HG03280 (cell line): ENCODE measurements at regions not wholly inside any gene's neighbourhood (a gene's known extent, or its start where the extent isn't known, plus 50 kb on each side); places are given as distances from the start of the nearest gene placed in this dataset.
"Not testable (repeated sequence)": the region's sequence is repeated elsewhere in the genome, so short reads cannot be mapped to it uniquely, and the experiment has no call there.

Experiments used
- ATAC-seq: cut with Tn5 transposase; IDR thresholded peaks from one replicate; pipeline ENCODE4 v1.9.1; 2021; ENCODE audit warnings: mild to moderate bottlenecking, moderate library complexity; ENCODE audit not compliant: unreplicated experiment

DNA sequence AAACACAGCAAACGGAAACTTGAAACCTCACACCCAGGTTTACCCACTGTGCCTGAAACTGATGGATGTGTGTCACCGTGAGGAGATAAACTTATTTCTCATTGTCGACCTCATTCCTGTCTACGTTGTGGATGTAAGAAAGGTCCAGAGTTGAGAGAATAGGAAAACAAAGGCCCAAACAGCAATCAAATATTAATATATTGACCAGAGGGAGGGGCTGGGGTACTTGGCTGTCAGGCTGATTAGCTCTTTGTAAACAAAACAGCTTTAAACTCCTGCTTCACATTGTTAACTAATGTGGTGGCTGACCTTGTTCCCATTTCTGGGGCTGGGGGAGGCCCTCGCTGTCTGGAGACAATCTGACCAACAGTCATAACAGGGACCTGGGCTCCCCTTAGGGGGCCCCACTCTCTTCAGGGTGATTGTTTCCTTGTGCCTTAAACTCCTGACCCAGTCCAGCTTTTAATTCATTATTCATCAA lies 937.6 kb downstream of the MCTP2 start:
- no peak for ATAC-seq

DNA sequence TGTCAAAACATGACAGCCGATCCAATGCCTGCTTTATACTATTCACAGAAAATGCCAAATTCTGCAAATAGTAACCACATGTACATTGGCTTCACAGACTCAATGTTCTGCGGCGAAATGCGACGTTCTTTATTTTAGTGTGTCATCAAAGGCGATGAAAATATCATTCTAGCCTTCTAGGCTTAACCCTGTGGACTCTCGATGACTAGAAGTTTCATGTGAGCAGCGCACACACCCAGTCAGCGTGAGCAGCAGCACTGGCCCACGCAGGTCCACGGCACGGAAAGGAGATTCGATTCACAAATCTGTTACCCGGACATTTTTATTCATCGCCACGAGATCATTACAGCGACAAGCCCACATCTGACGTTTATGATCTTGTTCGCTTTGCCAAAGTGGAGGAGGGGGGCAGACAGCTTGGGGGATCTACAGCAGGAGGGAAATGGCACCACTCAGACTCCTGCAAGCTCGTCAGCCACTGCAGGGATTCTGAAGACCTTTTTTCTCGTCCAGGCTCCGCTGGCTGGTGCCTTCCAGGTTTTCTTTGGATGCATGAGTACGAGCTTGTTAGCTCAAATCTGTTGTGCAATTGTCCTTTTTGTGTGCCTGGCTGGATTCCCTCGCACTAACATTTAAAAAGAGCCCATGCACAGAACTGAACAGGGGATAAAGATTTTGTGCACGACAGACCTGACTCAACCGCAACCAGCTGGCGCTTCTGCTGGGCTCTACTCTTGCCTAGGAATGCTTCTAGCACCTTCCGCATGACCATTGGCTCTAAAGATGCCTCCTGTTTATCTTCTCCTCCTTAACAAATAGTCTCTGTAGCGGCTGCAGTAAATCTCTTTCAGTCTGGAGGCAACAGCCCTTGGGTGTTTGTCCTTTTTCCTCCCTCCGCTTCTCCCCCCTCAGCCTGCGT lies 938.4 kb downstream of the MCTP2 start:
- no peak for ATAC-seq

DNA sequence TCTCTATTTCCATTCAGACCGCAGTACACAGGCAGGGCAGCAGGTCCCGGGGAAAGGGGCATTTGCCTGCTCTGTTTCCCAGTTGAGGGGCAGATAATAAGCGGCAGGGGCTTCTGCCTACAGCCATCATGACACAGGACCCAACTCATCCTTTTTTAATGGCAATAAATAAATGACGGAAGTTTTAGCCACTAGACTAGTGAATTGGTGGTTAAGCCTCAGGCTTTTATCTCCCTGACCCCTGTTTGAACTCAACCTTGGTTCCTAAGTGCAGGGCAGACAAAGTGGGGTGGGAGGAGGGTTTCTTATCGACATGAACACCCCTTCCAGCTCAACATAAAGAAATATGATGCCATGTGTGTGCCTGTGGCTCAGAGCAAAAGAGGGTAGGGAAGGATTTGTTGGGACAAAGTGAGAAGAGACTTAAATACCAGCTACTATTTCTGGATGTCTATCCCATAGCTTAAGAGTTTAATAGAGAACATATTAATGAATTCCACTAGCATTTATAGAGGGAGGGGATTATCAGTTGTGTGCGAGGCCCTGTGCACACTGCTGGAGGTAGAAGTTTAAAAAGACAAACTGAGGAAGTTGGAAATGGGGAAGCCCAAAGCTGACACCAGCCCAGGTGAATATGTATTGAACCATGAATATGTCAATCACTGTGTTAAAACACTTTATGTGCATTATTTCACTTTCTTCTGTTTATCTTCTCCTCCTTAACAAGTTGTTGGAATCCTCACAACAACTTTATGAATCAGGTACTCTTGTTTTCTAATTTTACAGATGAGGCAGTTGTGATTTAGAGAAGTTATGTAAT lies 939.4 kb downstream of the MCTP2 start:
- no peak for ATAC-seq

DNA sequence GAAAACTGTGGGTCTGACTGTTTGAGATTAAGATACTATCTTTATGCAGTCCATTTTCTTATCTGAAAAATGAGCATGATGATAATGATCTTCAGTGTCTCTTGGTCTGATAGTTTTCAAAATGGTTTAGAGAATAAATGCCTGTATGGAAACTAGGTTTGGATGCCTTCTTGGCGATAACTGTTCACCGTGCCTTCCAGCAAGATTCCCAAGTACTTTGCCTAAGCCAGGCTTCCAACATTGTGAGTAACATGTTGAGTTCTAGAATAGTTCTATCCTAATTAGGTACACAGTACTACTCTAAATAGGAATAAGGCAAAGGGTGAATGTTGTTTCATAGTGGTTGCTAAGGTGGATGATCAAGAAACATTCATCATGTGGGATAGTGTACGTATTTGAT lies 940.2 kb downstream of the MCTP2 start:
- no peak for ATAC-seq

DNA sequence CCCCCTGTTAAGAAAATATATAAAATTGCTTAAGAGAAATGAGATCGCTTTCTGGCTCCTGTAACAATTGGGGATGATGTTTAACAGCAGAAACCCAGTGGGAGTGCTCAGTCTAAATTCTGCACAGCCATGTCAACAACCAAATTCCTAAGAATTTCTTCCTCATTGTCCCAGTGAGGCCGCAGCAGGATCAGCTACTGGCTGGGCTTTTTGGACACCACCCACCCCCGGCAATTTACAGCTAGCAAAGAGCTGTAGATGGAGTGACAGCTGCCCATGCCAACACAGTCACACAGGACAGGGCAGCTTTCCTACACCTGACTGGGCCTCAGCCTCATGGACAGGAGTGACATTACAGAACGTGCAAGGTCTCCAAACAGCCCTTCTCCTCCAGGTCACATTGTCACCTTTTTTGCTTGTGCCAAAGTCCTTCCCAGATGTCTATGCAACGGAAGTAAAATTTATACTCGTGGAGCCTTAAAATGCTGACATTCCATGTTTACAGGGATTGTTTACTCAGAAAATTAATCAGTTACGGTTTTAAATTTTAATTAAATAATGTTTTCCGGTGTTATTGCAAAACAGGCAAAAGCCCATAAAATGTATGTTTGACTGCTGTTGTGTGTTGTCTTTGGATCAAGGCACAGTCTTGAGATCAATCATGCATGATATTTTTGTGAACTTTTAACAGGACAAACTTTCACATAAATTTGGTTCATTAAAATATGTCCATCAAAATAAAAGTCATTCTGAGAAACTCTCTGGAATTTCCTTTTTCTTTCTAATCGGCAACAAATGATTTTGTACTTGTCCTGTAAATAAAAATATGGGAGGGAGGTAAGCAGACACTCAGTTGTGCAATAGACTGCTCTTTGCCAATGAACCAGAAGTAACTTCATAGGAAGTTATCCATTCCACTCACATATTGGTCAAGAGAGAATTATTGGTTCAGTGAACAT lies 943.2 kb downstream of the MCTP2 start:
- no peak for ATAC-seq

DNA sequence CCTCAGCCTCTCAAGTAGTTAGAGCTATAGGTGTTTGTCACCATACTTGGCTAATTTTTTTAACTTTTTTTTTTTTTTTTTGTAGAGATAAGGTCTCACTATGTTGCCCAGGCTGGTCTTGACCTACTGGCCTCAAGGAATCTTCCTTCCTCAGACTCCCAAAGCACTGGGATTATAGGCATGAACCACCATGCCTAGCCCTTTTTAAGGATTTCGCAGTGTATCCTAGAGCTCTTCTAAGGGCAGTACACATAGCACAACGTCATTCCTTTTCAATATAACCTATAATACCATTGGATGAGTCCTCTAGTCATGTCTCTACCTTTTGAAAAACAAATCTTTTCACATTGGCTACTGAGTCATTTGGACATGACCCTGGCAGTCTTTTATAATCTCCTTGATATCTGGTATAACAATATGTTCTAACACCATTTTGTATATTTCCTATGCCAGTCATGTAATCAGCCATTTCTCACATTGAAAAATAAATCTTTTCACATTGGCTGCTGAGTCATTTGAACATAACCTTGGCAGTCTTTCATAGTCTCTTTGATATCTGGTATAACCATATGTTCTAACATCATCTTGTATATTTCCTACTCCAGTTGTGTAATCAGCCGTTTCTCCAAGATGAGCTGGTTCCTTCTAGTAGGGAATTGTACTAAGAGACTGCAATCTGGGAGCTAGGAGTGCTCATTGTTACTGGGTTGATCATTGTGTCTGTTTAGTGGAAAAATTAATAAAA lies 944.7 kb downstream of the MCTP2 start:
- no peak for ATAC-seq

DNA sequence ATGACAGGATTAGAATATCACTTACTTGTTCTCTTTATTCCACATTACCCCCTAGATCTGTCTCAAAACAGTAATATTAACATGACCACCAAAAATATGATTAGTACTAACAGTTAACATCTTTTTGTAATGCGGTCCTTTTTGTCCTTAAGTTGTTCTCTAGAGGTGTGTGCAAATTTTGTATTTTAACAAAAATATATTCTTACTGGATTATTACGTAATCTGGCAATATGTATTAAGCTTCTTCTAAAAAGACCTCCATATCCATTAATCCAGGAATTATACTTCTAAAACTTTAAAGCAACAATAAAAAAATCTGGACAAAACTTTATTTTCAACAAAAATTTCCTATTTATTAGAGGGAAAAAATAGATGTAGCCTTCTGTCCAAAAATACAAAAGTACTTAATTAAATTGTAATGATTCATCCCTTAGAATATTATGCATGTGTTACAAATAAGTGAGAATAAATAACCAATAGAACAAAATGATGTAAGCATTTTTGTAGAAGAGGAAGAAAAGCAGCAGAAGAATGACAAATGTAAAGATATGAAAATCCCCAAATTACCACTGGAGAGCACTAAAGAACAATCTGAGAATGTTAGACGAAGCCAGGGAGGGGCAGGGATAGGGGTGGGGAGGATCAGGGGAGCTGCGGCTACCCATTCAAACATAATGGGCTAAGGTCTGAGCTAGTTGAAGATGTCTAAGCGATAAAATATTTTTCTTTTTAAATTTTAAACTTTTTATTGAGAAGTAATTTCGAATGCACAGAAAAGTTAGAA lies 945.6 kb downstream of the MCTP2 start:
- no peak for ATAC-seq

DNA sequence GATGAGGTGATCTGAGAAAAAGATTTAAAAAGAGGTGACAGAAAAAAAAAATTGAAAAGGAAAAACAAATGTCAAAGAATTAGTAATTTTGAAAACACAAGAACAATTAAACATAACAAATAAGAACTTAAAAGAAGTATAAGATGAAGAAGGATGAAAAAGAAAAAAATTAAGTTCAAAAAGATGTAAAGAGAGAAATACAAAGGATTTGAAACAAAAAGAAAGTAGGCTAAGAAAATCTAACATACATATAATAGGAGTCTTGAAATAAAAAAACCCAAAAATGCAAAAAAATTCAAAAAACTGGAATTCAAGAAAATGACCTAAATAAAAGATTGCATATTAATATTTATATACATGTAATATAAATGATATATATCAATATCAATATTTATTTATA lies 949.2 kb downstream of the MCTP2 start:
- ATAC-seq = no peak

DNA sequence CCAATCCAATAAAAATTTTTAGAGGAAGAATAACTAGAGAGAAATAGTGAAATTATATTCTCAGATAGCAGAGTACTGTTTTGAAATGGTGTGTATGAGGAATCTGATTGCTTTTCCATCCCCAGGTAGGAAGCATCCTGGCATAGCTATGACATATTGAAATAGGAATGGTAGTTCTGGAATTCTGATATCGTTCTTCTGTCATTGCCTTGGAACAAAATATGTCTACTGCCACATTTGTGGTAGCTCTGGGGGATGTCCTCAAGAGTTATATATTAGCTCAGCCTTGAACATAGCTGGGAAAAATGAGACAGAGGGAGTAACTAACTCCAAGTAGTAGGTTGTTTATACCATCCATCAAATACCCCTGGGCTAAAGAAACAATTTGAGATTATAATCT lies 950.7 kb downstream of the MCTP2 start:
- no peak for ATAC-seq

DNA sequence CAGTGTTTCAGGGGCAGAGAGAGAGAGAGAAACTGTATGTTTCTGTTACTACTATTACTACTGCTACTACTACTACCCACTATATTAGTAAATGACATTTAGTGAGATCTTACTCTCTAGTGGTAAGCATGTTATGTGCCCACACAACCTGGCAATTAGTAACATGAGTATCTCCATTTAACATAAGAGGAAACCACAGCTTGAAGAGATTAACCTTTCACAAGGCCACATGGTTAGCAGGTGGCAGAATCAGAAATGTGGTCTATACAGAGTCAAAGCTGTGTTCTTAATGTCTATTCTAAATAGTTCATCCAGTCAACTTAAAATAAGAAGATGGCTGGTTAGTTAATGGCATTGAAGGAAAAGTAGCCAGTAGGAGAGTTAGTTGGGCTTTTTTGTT lies 961.6 kb downstream of the MCTP2 start:
- no peak for ATAC-seq

DNA sequence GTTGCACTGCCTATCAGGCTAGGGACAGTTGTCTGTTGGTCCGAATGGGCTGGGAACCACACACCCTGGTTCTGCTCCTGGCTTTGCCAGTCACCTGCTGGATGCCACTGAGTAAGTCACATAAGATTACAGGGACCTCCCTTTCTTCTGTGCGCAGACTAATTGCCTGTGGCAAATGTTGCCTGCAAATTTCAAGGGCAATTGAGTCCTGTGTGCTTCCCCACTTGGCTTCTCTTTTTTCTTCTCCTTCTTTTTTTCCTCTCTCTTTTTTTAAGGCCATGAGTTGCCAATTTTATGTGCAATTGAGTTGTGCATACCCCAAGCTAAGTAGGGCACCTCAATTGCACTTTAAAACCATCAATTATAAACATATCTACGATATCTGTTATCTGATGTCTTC lies 963.4 kb downstream of the MCTP2 start:
- ATAC-seq = no peak

DNA sequence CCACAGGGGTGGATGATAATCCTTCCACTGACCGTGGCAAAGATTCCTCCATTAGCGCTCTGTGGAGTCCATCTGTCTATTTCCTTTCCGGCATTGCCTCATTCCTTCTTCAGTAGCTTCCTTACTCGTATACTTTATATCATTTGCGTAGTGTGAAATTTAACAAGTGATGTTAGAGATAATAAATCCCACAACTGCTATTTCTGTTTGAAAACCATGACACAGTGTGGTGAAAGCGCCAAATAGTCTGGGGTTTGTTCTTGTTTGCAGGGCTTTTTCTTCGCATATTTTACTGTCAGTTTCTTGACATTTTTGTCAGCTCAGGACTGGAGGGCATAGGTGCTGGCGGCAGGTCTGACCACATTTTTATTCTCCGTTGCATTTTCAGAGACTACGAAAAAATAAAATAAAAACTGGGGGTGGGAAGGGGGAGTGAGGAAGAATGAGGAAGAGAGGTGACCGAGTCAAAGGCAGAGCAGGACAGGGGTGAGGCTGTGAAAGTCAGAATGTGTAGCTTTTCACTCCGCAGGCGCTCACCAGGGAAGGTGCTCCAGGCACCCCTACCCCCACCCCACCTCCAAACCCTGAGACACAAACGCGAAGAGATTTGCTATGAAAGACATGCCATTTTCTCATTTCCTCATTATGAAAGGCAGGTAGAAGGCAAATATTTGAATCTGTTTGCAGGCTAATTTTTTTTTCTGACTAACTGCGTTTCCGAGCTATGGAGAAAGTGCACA lies 965.0 kb downstream of the MCTP2 start:
- ATAC-seq = no peak

DNA sequence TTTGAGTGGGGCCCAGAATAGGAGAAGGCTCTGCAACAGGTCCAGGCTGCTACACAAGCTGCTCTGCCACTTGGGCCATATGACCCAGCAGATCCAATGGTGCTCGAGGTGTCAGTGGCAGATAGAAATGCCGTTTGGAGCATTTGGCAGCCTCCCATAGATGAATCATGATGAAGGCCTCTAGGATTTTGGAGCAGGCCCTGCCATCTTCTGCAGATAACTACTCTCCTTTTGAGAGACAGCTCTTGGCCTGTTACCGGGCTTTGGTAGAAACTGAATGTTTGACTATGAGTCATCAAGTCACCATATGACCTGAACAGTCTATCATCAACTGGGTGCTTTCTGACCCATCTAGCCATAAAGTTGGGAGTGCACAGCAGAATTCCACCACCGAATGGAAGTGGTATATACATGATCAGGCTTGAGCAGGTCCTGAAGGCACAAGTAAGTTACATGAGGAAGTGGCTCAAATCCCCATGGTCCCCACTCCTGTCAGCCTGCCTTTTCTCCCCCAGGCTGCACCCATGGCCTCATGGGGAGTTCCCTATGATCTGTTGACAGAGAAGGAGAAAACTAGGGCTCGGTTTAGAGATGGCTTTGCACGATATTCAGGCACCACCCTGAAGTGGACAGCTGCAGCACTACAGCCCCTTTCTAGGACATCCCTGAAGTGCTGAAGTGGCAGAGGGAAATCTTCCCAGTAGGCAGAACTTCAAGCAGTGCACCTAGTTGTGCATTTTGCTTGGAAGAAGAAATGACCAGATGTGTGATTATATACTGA lies 971.4 kb downstream of the MCTP2 start:
- ATAC-seq = no peak

DNA sequence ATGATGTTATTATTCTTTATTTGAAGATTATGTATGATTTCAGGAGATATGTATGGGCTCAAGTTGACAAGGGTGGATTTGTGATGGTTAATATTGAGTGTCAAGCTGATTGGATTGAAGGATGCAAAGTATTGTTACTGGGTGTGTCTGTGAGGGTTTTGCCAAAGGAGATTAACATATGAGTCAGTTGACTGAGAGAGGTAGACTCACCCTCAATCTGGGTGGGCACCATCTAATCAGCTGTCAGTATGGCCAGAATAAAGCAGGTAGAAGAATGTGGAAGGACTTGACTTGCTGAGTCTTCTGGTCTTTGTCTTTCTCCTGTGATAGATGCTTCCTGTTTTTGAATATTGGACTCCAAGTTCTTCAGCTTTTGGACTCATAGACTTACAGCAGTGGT lies 973.7 kb downstream of the MCTP2 start:
- no peak for ATAC-seq

DNA sequence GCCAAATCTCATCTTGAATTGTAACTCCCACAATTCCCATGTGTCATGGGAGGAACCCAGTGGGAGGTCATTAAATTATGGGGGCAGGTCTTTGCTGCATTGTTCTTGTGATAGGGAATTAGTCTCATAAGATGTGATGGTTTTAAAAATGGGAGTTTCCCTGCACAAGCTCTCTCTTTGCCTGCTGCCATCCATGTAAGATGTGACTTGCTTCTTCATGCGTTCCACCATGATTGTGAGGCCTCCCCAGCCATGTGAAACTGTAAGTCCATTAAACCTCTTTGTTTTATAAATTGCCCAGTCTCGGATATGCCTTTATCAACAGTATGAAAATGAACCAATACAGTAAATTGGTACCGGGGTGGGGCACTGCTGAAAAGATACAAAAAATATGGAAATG lies 974.5 kb downstream of the MCTP2 start:
- ATAC-seq = not testable (repeated sequence)

DNA sequence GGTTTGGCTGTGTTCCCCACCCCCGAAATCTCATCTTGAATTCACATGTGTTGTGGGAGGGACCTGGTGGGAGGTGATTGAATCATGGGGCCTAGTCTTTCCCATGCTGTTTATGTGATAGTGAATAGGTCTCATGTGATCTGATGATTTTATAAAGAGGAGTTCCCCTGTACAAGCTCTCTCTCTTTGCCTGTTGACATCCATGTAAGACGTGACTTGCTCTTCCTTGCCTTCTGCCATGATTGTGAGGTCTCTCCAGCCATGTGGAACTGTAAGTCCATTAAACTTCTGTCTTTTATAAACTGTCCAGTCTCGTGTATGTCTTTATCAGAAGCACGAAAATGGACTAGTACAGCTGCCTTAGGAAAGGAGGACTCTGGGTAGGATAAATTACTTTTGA lies 976.7 kb downstream of the MCTP2 start:
- ATAC-seq = no peak

DNA sequence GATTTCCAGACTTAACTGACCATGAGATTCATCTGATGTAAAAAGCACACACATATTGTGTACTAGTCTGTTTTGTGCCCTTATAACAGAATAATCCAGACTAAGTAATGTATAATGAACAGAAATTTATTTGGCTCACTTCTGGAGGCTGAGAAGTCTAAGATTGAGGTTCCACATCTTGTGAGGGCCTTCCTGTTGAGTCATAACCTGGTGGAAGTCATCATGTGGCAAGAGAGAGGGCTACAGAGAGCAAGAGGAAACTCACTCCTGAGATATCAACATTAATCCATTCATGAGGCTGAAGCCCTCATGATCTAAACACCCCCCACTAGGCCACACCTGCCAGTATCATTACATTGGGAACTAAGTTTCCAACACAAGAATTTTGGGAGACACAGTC lies 977.6 kb downstream of the MCTP2 start:
- no peak for ATAC-seq

DNA sequence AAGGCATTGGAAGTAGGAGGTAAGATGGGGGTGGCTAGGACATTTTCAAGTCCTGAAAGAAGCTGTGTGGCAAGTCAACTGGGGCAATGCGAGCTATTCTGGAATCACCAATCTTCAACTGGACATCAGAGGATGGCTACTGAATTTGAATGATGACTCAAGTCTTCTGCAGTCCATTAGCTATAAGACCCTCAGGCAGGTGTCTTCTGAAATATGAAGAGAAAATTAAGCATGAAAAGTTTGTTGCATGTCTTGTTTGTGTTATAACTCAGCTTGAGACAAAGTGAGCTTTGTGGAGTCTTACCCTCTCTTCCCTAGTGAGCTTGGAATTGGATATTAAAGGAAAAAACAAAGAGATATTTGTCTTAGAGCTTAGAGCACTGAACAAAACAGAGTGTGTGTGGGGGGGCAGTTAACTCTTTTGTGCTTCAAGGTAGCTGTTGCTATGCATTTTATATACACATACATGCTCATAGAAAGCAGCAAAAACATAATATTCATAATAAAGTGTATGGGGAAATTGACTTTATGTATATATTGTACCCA lies 979.1 kb downstream of the MCTP2 start:
- ATAC-seq = no peak
